HG03558 (cell line): ENCODE measurements at regions not wholly inside any gene's neighbourhood (a gene's known extent, or its start where the extent isn't known, plus 50 kb on each side); places are given as distances from the start of the nearest gene placed in this dataset.
"Not testable (repeated sequence)": the region's sequence is repeated elsewhere in the genome, so short reads cannot be mapped to it uniquely, and the experiment has no call there.

Experiments used
- ATAC-seq: cut with Tn5 transposase; IDR thresholded peaks from one replicate; pipeline ENCODE4 v1.9.1; 2021; ENCODE audit warnings: moderate number of reproducible peaks; ENCODE audit not compliant: unreplicated experiment; ENCODE audit errors: extremely low read depth

DNA sequence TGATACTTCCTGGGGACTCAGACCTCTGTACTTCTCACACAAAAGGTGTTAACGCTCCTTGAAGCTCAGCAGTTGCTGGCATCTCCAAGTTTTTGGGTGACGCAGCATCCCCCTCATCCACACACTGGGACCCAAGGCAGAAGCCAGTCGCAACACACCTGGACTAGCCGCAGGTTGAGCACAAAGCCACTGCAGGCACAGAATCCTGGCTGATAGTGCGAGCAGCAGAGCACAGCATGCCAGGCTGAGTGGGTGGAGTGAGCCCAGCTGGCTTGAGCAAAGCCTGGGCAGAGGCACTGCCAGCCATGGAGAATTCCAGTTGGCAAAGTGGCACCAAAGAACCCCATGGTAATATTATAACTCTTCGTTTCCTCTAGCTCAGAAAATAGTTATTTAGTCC, 873.2 kb upstream of the NDST4 start:
- ATAC-seq, result no peak

DNA sequence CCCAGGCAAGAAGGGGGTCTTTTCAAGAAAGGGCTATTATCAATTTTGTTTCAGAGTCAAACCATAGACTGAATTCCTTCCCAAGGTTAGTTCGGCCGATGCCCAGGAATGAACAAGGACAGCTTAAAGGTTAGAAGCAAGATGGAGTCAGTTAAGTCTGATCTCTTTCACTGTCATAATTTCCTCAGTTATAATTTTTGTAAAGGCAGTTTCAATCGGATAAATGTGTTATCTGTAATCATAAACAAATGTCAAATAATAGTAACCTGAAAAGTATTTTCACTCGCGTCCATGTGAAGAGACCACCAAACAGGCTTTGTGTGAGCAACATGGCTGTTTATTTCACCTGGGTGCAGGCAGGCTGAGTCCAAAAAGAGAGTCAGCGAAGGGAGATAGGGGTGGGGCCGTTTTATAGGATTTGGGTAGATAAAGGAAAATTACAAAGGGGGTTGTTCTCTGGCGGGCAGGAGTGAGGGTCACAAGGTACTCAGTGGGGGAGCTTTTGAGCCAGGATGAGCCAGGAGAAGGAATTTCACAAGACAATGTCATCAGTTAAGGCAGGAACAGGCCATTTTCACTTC, 862.1 kb upstream of the NDST4 start:
- not testable (repeated sequence) for ATAC-seq

DNA sequence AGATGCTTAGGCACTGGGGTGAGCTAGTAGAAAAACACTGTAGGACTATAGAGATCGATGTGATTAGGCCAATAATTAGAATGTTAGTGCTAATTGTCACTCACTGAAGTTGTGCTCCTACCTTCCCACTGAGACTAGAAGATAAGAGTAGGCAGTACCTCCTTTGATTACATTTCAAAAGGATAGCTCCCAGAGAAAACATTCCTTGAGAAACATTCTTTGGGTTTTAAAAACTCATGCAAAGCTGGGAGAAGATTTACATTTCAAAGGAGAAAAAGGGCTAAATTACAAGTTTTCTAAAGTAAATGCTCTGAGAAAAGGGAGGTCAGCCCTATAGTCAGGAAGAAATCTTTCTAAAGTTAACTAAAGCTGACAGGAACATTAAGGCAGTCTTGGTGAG, 860.3 kb upstream of the NDST4 start:
- ATAC-seq, result no peak

DNA sequence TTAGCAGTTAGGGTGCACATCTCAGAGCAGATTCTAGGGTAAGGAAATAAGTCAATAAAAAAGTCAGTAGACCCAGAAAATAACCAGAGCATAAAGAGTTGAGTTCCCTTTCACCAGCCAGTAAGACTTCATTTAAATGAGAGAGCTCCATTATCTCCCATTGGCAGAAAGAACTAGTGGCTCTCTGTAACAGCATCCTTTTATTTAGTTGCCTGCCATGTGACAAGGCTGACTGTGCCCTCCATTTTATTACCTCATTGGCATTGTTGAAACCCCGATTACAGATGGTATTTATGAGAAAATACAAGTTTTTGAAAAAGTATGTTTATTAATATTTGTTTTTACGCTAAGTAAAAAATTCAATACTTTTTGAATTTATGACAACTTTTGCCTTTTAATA, 859.5 kb upstream of the NDST4 start:
- ATAC-seq, result no peak

DNA sequence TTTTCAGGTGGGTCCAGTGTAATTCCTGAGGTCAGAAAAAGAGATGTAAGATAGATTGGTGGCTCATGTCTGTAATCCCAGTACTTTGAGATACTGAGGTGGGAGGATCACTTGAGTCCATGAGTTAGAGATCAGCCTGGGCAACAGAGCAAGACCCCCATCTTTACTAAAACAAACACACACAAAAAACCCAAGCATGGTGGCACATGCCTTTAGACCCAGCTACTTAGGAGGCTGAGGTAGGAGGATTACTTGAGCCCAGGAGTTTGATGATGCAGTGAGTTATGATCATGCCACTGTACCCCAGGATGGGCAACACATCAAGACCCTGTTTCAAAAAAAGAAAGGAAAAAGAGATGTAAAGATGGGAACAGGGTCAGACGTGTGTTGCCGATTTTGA, 857.4 kb upstream of the NDST4 start:
- no peak for ATAC-seq

DNA sequence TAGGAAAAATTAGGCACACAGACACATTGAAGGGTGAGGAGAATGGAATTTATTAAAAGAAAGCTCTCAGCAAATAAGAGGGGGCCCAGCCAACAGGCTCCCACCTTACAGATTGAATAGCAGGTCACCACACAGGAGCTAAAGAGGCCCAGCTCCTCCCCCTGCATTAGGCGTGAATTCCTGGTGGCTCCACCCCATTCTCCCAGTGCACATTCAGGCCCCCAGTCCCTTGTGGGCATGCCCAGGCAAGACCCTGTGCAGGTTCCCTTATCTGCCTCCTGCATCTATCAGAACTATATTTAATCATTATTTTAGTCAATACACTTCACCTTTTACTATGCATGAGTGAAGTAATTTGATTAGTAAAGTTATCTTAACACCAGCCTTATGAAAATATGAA, 856.3 kb upstream of the NDST4 start:
- no peak for ATAC-seq

DNA sequence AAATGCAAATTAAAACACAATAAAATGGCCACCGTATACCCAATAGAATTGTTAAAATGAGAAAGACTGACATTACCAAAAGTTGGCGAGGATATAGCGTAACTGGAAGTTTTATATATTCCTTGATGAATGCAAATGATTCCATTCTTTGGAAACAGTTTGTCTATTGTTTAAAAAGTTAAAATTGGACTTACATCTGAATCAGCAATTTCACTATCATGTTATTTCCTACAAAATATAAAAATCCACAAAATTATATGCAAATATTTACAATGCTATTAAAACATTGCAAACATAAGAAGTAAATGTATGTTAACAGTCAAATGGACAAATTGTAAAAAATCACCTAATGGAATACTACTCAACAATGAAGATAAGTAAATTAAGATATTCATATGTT, 852.2 kb upstream of the NDST4 start:
- ATAC-seq, result no peak

DNA sequence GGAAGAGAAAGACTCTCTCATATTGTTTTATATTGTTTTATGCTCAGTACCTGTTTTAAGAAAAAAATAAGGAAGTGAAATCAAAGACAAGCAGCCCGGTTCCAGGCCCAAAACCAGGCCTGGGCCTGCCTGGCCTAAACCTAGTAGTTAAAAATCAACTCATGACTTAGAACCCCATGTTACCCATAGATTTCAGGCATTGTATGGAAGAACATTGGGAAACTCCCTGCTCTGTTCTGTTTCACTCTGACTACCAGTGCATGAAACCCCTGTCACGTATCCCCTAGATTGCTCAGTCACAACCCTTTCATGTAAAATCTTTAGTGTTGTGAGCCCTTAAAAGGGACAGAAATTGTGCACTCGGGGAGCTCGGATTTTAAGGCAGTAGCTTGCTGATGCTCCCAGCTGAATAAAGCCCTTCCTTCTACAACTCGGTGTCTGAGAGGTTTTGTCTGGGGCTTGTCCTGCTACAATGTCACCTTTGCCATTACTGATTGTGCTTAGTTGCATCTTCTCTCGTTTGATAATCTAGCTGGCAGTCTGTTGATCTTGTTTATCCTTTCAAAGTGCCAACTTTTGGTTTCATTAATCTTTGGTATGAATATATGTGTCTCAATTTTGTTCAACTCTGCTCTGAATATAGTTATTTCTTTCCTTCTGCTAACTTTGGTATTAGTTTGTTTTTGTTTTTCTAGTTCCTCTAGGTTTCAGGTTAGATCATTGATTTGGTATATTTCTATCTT, 842.8 kb upstream of the NDST4 start:
- peak; percentile 31 for ATAC-seq

DNA sequence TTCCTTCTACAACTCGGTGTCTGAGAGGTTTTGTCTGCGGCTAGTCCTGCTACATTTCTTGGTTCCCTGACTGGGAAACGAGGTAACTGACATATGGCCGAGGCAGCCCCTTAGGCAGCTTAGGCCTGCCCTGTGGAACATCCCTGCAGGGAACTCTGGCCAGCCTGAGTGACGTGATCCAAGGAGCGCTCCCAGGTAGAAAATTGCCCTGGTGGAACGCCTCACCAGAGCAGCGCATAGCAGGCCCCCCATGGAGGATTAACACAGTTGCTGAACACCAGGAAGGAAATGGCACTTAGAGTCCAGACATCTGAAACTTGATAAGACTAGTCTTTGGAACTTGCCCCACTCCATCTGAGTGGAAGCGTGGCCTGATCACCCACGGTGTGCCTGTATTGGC, 837.4 kb upstream of the NDST4 start:
- no peak for ATAC-seq

DNA sequence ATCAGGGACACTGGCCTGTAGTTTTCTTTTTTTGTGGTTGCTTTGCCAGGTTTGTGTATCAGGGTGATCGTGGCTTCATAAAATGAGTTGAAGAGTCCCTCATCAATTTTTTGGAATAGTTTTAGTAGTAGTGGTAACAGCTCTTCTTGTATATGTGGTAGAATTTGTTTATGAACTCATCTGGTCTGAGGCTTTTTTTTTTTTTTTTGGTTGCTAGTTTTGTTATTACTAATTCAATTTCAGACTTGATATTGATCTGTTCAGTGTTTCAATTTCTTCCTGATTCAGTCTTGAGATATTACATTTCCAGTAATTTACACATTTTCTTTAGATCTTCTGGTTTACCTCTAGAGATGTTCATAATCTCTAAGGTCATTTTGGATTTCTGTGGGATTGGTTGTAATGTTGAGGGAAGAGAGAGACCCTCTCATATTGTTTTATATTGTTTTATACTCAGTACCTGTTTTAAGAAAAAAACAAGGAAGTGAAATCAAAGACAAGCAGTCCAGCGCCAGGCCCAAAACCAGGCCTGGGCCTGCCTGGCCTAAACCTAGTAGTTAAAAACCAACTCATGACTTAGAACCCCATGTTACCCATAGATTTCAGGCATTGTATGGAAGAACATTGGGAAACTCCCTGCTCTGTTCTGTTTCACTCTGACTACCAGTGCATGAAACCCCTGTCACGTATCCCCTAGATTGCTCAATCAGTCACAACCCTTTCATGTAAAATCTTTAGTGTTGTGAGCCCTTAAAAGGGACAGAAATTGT, 836.7 kb upstream of the NDST4 start:
- ATAC-seq, result peak; percentile 77

DNA sequence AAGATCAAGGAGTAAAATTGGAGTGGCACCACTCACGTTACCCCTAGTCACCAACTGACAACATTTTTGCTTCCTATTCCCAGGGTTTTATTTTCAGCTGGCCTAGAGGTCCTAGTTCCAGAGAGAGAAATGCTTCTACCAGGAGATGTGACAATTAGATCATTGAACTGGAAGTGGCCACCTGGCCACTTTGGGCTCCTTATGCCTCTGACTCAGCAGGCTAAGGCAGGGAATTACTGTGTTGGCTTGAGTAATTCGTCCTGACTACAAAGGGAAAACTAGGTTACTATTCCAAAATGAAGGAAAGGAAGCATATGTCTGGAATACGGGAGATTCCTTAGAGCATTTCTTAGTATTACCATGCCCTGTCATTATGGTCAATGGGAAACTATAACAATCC, 831.6 kb upstream of the NDST4 start:
- no peak for ATAC-seq

DNA sequence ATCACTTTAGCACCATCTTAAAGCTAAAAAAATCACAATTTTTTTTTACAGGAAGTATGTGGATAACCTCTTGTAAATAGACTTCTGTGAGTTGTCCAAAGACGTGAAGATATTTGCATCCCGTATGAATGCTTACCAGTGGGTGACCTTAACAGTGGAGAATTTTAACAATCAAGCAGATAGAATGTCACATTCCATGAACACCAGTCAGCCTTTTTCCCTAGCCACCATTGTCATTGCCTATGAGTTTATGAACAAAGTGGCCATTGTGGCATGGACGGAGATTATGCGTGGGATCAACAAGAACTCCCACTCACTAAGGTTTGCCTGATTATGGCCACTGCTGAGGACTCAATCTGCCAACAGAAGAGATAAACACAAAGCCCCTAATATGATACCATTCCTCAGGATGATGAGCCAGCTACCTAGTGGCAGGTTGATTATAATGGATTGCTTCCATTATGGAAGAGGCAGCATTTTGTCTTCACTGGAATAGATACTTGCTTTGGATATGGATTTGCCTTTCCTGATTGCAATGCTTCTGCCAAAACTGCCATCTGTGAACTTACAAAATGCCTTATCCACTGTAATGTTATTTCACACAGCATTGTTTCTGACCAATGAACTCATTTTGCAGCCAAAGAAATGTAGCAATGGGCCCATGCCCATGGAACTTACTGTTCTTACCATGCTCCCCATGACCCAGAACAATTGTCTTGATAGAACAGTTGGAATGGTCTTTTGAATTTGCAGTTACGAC, 830.9 kb upstream of the NDST4 start:
- ATAC-seq, result no peak

DNA sequence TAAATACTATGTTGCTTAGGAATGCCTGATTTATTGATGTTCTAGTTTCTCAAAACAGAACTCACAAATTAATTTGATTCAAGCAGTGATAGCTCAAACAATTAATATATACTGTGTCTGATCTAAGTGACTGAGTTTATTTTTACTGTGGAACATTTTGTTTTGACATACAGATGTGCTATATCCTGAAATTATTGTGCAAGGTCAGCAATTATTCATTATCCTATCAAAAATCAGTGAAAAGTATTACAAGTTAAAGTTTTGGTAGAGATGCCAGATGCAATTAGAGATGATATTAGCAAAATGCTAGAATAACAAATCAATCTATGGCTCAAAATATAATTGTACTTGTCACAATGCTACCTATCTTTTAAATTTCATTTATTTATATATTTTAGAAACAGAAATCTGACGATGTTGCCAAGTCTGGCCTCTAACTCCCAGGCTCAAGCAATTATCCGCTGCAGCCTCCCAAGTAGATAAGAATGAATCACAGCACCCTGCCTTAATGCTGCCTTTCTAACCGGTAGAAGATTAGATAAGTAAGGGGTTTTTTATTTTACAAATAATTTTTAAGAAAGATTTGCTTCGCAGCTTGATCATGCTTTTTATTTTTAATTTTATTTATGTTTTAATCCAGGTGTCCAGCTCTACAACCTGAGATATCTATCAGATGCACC, 825.5 kb upstream of the NDST4 start:
- no peak for ATAC-seq

DNA sequence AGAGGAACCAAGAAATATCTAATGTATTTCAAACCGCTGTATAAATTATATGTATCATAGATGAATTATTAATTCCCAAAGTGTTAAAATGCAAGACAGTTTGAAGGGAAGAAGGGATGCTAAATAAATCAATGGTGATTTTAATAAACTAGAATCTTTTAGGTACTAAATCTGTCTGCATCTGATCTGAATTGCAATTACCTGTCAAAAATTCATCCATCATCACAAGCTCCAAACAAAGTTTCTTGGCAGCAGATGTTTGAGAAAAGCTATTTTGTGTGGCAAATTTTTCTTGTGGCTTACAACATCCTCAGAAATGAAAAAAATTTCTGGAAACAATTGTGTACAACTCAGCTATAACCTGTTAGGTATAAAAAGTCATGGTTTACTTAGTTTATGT, 816.0 kb upstream of the NDST4 start:
- no peak for ATAC-seq

DNA sequence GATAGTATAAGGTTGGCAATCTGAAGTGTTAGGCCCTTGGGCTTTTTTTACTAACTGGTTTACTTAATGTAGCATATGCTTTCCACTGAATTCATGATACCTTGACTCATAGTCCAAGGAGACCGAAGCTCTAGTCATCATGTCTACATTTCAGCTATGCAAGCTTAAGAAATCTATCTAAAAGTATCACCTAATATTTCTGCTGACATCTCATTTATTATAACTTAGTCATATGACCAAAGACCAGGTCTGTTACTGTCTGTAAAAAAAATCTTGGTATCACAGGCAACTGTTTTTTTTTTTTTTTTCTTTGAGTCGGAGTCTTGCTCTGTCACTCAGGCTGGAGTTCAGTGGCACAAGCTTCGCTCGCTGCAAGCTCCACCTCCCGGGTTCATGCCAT, 814.0 kb upstream of the NDST4 start:
- no peak for ATAC-seq

DNA sequence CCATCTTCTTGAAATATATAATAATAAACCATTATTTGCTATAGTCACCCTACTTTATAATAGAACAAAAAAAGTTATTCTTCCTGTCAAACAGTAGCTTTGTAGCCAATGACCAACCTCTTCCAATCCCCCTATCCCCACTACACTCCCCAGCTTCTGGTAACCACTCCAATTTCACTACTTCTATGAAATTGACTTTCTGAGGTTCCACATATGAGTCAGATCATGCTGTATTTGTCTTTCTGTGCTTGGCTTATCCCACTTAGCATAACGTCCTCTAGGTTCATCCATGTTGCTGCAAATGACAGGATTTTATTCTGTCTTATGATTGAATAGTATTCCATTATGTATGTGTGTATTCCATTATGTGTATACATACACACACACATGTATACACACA, 809.7 kb upstream of the NDST4 start:
- ATAC-seq, result no peak

DNA sequence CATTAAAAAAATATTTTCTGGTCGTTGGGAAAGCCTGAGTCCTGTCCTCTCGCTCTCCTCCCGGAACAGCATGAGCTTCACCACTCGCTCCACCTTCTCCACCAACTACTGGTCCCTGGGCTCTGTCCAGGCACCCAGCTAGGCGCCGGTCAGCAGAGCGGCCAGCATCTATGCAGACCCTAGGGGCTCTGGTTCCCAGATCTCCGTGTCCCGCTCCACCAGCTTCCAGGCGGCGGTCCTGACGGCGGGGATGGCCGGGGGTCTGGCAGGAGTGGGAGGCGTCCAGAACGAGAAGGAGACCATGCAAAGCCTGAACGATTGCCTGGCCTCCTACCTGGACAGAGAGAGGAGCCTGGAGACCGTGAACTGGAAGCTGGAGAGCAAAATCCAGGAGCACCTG, 807.2 kb upstream of the NDST4 start:
- no peak for ATAC-seq

DNA sequence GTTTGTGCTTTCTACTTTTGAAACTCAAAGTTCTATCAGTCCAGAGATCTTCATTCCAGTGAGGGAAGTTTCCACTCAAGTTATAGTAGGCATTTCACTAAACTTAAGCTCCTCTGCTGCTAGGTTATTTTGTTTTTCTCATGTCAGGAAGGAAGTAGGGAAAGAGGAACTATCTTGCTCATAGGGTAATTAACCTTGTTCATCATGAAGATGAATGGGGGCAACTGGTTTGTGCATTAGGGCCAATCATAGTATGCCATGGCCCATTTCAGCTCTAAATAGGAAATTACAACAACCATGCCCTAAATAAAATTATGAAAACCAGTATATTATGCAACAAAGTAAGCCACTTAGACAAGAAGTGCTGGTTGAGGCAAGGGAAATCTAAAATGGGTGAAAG, 804.7 kb upstream of the NDST4 start:
- ATAC-seq, result no peak

DNA sequence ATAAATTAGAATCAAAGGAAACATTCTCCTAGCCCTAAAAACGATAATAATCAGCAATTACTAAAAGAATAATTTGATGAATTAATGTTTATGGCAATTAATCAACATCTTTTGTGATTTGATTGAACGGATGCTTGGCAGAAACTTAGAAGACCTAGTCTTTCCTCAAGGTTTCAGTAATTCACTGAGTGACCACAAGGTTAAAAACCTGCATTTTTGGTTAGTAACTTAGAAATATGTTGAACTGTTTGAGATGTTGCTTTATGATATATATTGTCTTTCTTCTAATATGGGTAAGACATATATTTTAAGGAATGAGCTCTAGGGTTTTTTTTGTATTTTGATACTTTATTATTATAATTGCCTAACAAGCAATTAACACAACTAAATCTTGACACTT, 793.0 kb upstream of the NDST4 start:
- ATAC-seq, result no peak

DNA sequence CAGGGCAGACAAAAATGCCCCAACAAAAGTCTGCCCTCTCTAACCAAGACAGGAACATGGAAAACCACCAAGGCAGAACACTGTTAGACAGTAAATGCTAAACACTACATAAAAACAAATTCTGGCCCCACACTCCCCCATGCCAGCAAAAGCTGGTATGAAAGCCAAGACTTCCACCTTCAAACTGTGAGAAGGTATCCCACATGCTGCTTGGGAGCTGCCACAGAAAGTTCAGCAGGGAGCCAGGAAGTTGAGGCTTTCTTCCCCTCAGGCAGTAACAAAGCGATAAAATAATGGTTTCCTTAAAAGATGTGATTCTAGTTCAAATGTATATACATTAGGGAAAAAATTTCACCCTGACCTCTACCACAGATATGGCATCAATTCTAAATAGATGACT, 770.4 kb upstream of the NDST4 start:
- ATAC-seq, result no peak
